CD4-positive, alpha-beta T cell treated with Interleukin-12 subunit alpha and Interleukin-12 subunit beta, for 1 hour (primary cell): ENCODE measurements at regions not wholly inside any gene's neighbourhood (a gene's known extent, or its start where the extent isn't known, plus 50 kb on each side); places are given as distances from the start of the nearest gene placed in this dataset.

Source experiments
- DNase-seq: peaks from one replicate; pipeline ENCODE4 v3.0.0-alpha.2; 2020

GRCh38 chr3:117874904-117875874 lies 1159.5 kb downstream of the IGSF11 start:
- DNase-seq = no peak

GRCh38 chr3:117875887-117876286 lies 1158.8 kb downstream of the IGSF11 start:
- DNase-seq = no peak

GRCh38 chr3:117880638-117881037 lies 1154.0 kb downstream of the IGSF11 start:
- no peak for DNase-seq

- no peak for DNase-seq
Measured at GRCh38 chr3:117881210-117881609, 1153.4 kb downstream of the IGSF11 start.

GRCh38 chr3:117885011-117885441 lies 1149.6 kb downstream of the IGSF11 start:
- no peak for DNase-seq

GRCh38 chr3:117886147-117886546 lies 1148.5 kb downstream of the IGSF11 start:
- DNase-seq = no peak

GRCh38 chr3:117887031-117887430 lies 1147.6 kb downstream of the IGSF11 start:
- DNase-seq = no peak

GRCh38 chr3:117887901-117888300 lies 1146.7 kb downstream of the IGSF11 start:
- no peak for DNase-seq

- DNase-seq = no peak
Measured at GRCh38 chr3:117892431-117892841, 1142.2 kb downstream of the IGSF11 start.

GRCh38 chr3:117893001-117893400 lies 1141.6 kb downstream of the IGSF11 start:
- DNase-seq = no peak

GRCh38 chr3:117893638-117894037 lies 1141.0 kb downstream of the IGSF11 start:
- no peak for DNase-seq

GRCh38 chr3:117898722-117899522 lies 1135.7 kb downstream of the IGSF11 start:
- DNase-seq = no peak

- DNase-seq = no peak
Measured at GRCh38 chr3:117903226-117903625, 1131.4 kb downstream of the IGSF11 start.

- DNase-seq = no peak
Measured at GRCh38 chr3:117910820-117911521, 1123.7 kb downstream of the IGSF11 start.

GRCh38 chr3:117912352-117912751 lies 1122.3 kb downstream of the IGSF11 start:
- DNase-seq = no peak

- DNase-seq = no peak
Measured at GRCh38 chr3:117914540-117915100, 1120.0 kb downstream of the IGSF11 start.

- no peak for DNase-seq
Measured at GRCh38 chr3:117916839-117917238, 1117.8 kb downstream of the IGSF11 start.

GRCh38 chr3:117919621-117920020 lies 1115.0 kb downstream of the IGSF11 start:
- DNase-seq = no peak

- DNase-seq = no peak
Measured at GRCh38 chr3:117920253-117920898, 1114.3 kb downstream of the IGSF11 start.

- DNase-seq = no peak
Measured at GRCh38 chr3:117921411-117921810, 1113.2 kb downstream of the IGSF11 start.

GRCh38 chr3:117922039-117922438 lies 1112.6 kb downstream of the IGSF11 start:
- DNase-seq = no peak

GRCh38 chr3:117926819-117927218 lies 1107.8 kb downstream of the IGSF11 start:
- DNase-seq = no peak
